Esophagus squamous epithelium (tissue), 4 donors: ENCODE measurements at regions not wholly inside any gene's neighbourhood (a gene's known extent, or its start where the extent isn't known, plus 50 kb on each side); places are given as distances from the start of the nearest gene placed in this dataset.

Experiments
- CTCF ChIP-seq, 6 experiments: fragments of 450-650 bp in 4 of 6; fragments of 200-600 bp in 2 of 6; sonication (generic) in 2 of 6; IDR thresholded peaks; one replicate each; pipeline ENCODE4 v1.5.1; 2016 to 2019; ENCODE audit warnings: antibody characterized with exemption in 6 of 6, mild to moderate bottlenecking in 4 of 6, moderate library complexity in 4 of 6
- POLR2A ChIP-seq, 4 donors: fragments of 450-650 bp; IDR thresholded peaks; one replicate each; pipeline ENCODE4 v1.6.1; 2017; ENCODE audit warnings: antibody characterized with exemption in 4 of 4, mild to moderate bottlenecking in 4 of 4, moderate library complexity in 3 of 4

DNA sequence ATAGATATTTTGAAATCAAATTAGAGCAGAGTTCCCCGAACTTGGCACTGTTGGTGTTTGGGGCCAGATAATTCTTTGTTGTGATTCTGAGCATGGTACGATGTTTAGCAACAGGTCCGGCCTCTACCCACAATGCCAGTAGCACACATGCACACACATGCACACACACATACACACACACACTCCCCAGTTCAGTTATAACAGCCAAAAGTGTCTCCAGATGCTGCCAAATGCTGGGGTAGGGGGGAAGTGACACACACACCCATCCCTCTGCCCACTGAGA lies 96.8 kb upstream of the PSMD7 start:
- TF ChIP-seq CTCF (IDR thresholded peaks at IDR 0.05) (no peak), POLR2A (IDR thresholded peaks at IDR 0.05) (no peak)
